Mesothelial cell of epicardium (in vitro differentiated cells): ENCODE measurements at regions not wholly inside any gene's neighbourhood (a gene's known extent, or its start where the extent isn't known, plus 50 kb on each side); places are given as distances from the start of the nearest gene placed in this dataset.

Experiments
- DNase-seq, 2 experiments: peaks; one replicate each; pipeline ENCODE4 v3.0.0; 2021; ENCODE audit warnings: low spot score in 2 of 2; ENCODE audit not compliant: unreplicated experiment in 2 of 2
- H3K27ac Mint-ChIP-seq: 2 replicates; pipeline ENCODE4 v1.8.0; 2021; ENCODE audit warnings: mixed read lengths
- H3K27me3 Mint-ChIP-seq: 2 replicates; pipeline ENCODE4 v1.8.0; 2021; ENCODE audit warnings: low read depth, mixed read lengths
- H3K36me3 Mint-ChIP-seq: 2 replicates; pipeline ENCODE4 v1.8.0; 2021; ENCODE audit warnings: mixed read lengths
- H3K4me1 Mint-ChIP-seq: 2 replicates; pipeline ENCODE4 v1.8.0; 2021; ENCODE audit warnings: mixed read lengths
- H3K4me3 Mint-ChIP-seq: 2 replicates; pipeline ENCODE4 v1.8.0; 2021; ENCODE audit warnings: mild to moderate bottlenecking, moderate library complexity, mixed read lengths
- H3K9me3 Mint-ChIP-seq: 2 replicates; pipeline ENCODE4 v1.8.0; 2021; ENCODE audit warnings: mixed read lengths
- TF ChIP-seq, protein P1 (sequence below): fragments of 200-600 bp; sonication (generic); IDR thresholded peaks from one replicate; pipeline ENCODE4 v1.5.0; 2021; ENCODE audit warnings: antibody characterized with exemption; ENCODE audit not compliant: unreplicated experiment

DNA sequence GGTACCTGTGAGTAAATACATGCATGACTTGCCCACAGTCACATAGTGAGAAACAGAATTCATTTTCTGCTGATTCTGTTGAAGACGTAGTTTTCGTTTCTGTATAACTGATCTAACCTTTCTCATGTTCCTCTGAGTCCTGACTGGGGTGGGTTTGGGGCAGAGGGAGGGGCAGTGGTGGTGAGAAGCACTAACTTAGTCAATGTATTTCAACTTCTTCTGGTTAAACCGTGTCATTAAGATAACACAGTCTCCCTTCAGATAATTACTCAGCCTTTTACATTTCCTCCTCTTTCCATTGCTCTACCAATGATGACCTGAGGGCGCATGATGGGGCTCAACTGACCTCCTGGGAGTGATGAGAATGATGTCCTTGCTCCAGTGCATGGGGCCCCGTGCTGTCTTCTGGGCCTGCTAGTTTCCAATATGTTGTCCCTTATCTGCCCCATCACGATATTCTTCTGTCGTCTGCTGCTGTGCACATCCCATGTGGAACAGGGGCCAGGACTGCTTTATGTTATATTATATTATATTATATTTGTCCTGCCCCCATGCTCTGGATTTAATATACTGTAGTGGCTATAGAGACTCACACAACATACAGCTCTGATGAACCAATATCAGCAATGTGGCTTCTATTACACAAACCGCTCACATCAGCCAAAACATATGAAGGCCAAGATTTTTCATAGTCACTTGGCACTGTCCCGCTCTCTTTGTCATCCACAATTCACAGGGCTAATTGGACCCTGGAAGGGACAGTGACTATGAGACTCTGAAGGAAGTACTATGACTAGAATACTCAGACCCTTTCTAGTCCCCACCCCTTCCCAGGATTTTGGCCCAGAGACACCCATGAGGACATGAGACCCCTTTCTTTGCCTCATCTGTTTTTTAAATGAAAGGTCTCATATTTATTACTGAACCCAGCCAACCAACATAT, 407.1 kb upstream of the MCTP2 start:
- no peaks in the 10 kb centered on the region for H3K36me3 Mint-ChIP-seq
- no peak for DNase-seq
- H3K27me3 Mint-ChIP-seq: no peaks in the 10 kb centered on the region
- peaks cover 19% of the 10 kb centered on the region for H3K4me1 Mint-ChIP-seq
- TF ChIP-seq, protein P1, sequence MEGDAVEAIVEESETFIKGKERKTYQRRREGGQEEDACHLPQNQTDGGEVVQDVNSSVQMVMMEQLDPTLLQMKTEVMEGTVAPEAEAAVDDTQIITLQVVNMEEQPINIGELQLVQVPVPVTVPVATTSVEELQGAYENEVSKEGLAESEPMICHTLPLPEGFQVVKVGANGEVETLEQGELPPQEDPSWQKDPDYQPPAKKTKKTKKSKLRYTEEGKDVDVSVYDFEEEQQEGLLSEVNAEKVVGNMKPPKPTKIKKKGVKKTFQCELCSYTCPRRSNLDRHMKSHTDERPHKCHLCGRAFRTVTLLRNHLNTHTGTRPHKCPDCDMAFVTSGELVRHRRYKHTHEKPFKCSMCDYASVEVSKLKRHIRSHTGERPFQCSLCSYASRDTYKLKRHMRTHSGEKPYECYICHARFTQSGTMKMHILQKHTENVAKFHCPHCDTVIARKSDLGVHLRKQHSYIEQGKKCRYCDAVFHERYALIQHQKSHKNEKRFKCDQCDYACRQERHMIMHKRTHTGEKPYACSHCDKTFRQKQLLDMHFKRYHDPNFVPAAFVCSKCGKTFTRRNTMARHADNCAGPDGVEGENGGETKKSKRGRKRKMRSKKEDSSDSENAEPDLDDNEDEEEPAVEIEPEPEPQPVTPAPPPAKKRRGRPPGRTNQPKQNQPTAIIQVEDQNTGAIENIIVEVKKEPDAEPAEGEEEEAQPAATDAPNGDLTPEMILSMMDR: no peak
- no peaks in the 10 kb centered on the region for H3K9me3 Mint-ChIP-seq
- H3K4me3 Mint-ChIP-seq: no peak overlapping the region
- H3K27ac Mint-ChIP-seq: no peak overlapping the region

DNA sequence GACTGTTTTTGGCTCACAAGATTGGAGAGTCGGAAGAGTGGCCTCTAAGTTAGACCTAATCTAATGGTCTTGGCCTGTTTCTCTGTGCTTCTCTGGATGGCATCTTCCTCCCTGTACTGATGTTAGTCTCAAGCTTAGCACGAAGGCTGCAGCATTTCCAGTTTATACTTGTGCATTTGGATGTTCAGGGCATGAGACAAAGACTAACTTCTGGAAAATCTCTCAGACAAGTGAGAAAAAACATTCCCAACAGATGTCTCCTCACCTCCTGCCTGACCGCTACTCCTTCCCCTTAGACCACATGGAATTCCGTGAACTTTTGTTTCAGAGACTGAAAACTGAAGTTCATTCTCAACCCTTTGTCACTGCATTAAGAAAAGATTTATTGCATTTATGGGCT, 410.8 kb upstream of the MCTP2 start:
- no peak overlapping the region for H3K4me3 Mint-ChIP-seq
- no peaks in the 10 kb centered on the region for H3K27me3 Mint-ChIP-seq
- no peaks in the 10 kb centered on the region for H3K36me3 Mint-ChIP-seq
- DNase-seq: no peak
- no peak overlapping the region for H3K27ac Mint-ChIP-seq
- TF ChIP-seq, protein P1: no peak
- peaks cover 17% of the 10 kb centered on the region for H3K4me1 Mint-ChIP-seq
- H3K9me3 Mint-ChIP-seq: peaks cover 17% of the 10 kb centered on the region

DNA sequence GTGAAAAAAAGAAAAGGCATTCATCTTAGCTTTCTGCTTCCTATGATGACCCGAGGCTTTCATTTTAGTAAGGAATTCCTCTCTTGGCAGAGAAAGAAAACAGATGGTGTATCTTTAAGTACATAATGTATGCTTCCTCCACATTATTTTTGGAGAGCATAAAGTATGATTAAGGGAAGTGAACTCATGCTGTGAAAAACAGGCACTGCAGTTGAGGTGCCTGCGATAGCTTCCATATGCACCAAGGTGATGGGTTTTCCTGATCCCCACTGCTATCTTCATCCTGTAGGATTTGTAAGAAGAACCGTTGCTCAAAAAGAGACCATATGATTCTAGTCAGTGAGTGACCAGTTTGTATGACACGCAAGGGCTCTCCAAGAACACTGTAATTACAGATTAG, 411.5 kb upstream of the MCTP2 start:
- Mint-ChIP-seq H3K27ac (peak overlapping the region; percentile 67), H3K4me1 (peaks cover 17% of the 10 kb centered on the region), H3K36me3 (no peaks in the 10 kb centered on the region), H3K27me3 (no peaks in the 10 kb centered on the region), H3K9me3 (peaks cover 23% of the 10 kb centered on the region), H3K4me3 (no peak overlapping the region)
- DNase-seq: no peak
- TF ChIP-seq, protein P1: no peak

DNA sequence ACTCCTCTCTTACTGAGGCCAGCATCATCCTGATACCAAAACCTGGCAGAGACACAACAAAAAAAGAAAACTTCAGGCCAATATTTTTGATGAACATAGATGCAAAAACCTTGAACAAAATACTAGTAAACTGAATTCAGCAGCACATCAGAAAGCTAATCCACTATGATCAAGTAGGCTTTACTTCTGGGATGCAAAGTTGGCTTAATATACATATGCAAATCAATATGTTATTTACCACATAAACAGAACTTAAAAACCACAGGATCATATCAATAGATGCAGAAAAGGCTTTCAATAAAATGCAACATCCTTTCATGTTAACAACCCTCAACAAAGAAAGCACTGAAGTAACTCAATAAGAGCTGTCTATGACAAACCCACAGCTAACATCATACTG, 414.5 kb upstream of the MCTP2 start:
- Mint-ChIP-seq H3K27me3 (peaks cover 11% of the 10 kb centered on the region), H3K4me1 (peaks cover 17% of the 10 kb centered on the region), H3K9me3 (peaks cover 34% of the 10 kb centered on the region), H3K27ac (no peak overlapping the region), H3K4me3 (no peak overlapping the region), H3K36me3 (no peaks in the 10 kb centered on the region)
- TF ChIP-seq, protein P1: no peak
- no peak for DNase-seq

DNA sequence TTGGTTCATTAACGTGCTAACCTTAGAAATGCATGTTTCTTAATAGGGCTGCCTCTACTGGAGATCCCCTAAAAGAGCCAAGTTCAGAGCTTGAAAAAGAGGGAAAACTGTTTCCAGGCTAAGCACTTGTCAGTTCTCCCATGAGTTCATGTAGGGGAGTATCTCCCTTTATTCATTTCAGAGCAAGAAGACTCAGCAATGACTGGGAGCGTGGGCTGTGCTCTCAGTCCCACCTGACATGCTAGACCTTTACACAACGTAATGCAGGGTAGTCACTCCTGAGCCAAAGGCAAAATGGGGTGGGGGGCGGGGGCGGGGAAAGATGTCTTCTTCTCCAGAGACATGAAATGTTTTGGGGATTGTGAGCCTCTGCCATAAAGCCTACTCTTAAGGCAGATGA, 420.1 kb upstream of the MCTP2 start:
- TF ChIP-seq, protein P1: no peak
- H3K27me3 Mint-ChIP-seq: peaks cover 20% of the 10 kb centered on the region
- H3K4me1 Mint-ChIP-seq: no peaks in the 10 kb centered on the region
- no peak overlapping the region for H3K27ac Mint-ChIP-seq
- DNase-seq: no peak
- H3K9me3 Mint-ChIP-seq: peaks cover 17% of the 10 kb centered on the region
- H3K36me3 Mint-ChIP-seq: no peaks in the 10 kb centered on the region
- no peak overlapping the region for H3K4me3 Mint-ChIP-seq
